HFFc6 (cell line): ENCODE measurements at regions not wholly inside any gene's neighbourhood (a gene's known extent, or its start where the extent isn't known, plus 50 kb on each side); places are given as distances from the start of the nearest gene placed in this dataset.
A peak's percentile ranks its signal among the peaks of the same experiment; 100 is the strongest.

ENCODE experiments used
- DNase-seq: peaks from one replicate; pipeline ENCODE4 v3.0.0-alpha.2; 2018
- H3K27ac Mint-ChIP-seq: 2 replicates; pipeline ENCODE4 v1.8.0; 2020; ENCODE audit warnings: mild to moderate bottlenecking, mixed read lengths
- H3K27me3 Mint-ChIP-seq: 2 replicates; pipeline ENCODE4 v1.8.0; 2021; ENCODE audit warnings: mild to moderate bottlenecking, moderate library complexity, mixed read lengths; ENCODE audit not compliant: insufficient read depth
- H3K36me3 Mint-ChIP-seq: 2 replicates; pipeline ENCODE4 v1.8.0; 2021; ENCODE audit warnings: low read depth, mixed read lengths
- H3K4me1 Mint-ChIP-seq: 2 replicates; pipeline ENCODE4 v1.8.0; 2020; ENCODE audit warnings: low read depth, mixed read lengths
- H3K4me3 Mint-ChIP-seq: 2 replicates; pipeline ENCODE4 v1.8.0; 2020; ENCODE audit warnings: mild to moderate bottlenecking, moderate library complexity, mixed read lengths
- H3K9me3 Mint-ChIP-seq: 2 replicates; pipeline ENCODE4 v1.8.0; 2020; ENCODE audit warnings: mild to moderate bottlenecking, mixed read lengths
- CTCF ChIP-seq: fragments of 200-600 bp; sonication (generic); IDR thresholded peaks from 2 replicates; pipeline ENCODE4 v1.5.0; 2021; ENCODE audit warnings: antibody characterized with exemption, mild to moderate bottlenecking

GRCh38 chr9:73065439-73065838 is 86.2 kb upstream of the ANXA1 start:
- DNase-seq: no peak
- no peak overlapping the region for H3K27ac Mint-ChIP-seq
- H3K36me3 Mint-ChIP-seq: no peaks in the 10 kb centered on the region; the same call in 1 of the 2 replicates
- peaks cover 27% of the 10 kb centered on the region for H3K4me1 Mint-ChIP-seq
- no peaks in the 10 kb centered on the region; the same call in 1 of the 2 replicates for H3K27me3 Mint-ChIP-seq
- H3K9me3 Mint-ChIP-seq: no peaks in the 10 kb centered on the region
- no peak overlapping the region for H3K4me3 Mint-ChIP-seq
- TF ChIP-seq CTCF: no peak

- no peaks in the 10 kb centered on the region for H3K36me3 Mint-ChIP-seq
- no peak for DNase-seq
- TF ChIP-seq CTCF: no peak
- H3K4me3 Mint-ChIP-seq: no peak overlapping the region
- H3K27me3 Mint-ChIP-seq: no peaks in the 10 kb centered on the region; the same call in 1 of the 2 replicates
- H3K4me1 Mint-ChIP-seq: peaks cover 39% of the 10 kb centered on the region
- H3K27ac Mint-ChIP-seq: no peak overlapping the region
- H3K9me3 Mint-ChIP-seq: no peaks in the 10 kb centered on the region
Measured at GRCh38 chr9:73064315-73064714, 87.3 kb upstream of the ANXA1 start.

DNA sequence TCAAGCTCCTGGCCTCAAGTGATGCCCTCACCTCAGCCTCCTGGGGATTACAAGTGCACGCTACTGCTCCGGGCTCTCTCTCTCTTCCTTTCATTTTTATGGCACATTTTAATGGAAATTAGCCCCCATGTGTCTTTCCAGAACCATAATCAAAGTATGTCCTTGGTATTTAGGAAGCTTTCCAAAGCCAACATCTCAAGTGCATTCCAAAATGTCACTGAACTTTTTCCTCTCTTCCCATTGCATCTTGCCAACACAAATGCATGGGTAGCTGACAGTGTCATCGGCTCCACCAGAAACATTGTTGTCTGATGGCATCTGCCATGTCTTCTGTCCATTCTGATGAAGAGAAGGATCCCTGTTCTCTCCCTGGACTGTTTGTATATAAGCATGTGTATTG is 90.5 kb upstream of the ANXA1 start:
- Mint-ChIP-seq H3K27ac (no peak overlapping the region), H3K27me3 (no peaks in the 10 kb centered on the region; the same call in 1 of the 2 replicates), H3K4me3 (no peak overlapping the region), H3K4me1 (peaks cover 48% of the 10 kb centered on the region), H3K9me3 (no peaks in the 10 kb centered on the region), H3K36me3 (no peaks in the 10 kb centered on the region)
- TF ChIP-seq CTCF: no peak
- DNase-seq: no peak

DNA sequence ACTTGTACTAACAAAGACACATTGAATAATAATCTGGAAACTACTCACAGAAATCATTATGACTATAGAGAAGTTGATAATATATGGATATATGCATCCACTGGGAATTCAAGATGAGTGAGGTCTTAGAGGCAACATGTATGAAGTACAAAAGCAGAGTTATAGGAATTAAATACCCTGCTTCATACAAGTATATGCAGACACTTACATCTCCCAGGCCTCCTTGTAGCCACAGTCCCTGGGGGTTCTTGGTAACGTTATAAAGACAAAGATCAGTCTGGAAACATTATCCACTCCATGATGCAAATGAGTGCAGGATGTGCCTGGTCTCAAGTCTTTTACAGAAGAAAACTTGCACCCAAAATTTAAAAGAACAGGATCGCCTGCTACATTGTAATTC is 92.4 kb upstream of the ANXA1 start:
- Mint-ChIP-seq H3K9me3 (no peaks in the 10 kb centered on the region), H3K4me1 (peaks cover 48% of the 10 kb centered on the region), H3K27me3 (no peaks in the 10 kb centered on the region; the same call in 1 of the 2 replicates), H3K4me3 (no peak overlapping the region), H3K36me3 (no peaks in the 10 kb centered on the region), H3K27ac (no peak overlapping the region)
- no peak for TF ChIP-seq CTCF
- no peak for DNase-seq

GRCh38 chr9:73056245-73056644 is 95.4 kb upstream of the ANXA1 start:
- DNase-seq: no peak
- no peaks in the 10 kb centered on the region for H3K36me3 Mint-ChIP-seq
- TF ChIP-seq CTCF: no peak
- H3K27ac Mint-ChIP-seq: 0 out of 2 replicates have a peak overlapping the region, but pooled peaks have one; percentile 6
- H3K4me1 Mint-ChIP-seq: peaks cover 45% of the 10 kb centered on the region
- no peak overlapping the region for H3K4me3 Mint-ChIP-seq
- H3K9me3 Mint-ChIP-seq: no peaks in the 10 kb centered on the region
- H3K27me3 Mint-ChIP-seq: no peaks in the 10 kb centered on the region; the same call in 1 of the 2 replicates

- no peaks in the 10 kb centered on the region for H3K36me3 Mint-ChIP-seq
- no peak for TF ChIP-seq CTCF
- H3K27ac Mint-ChIP-seq: no peak overlapping the region
- H3K27me3 Mint-ChIP-seq: no peaks in the 10 kb centered on the region
- no peaks in the 10 kb centered on the region for H3K9me3 Mint-ChIP-seq
- no peak for DNase-seq
- H3K4me1 Mint-ChIP-seq: peaks cover 41% of the 10 kb centered on the region
- no peak overlapping the region for H3K4me3 Mint-ChIP-seq
Measured at GRCh38 chr9:73054091-73054490, 97.6 kb upstream of the ANXA1 start.
